ENCODE measurements at regions not wholly inside any gene's neighbourhood (a gene's known extent, or its start where the extent isn't known, plus 50 kb on each side); places are given as distances from the start of the nearest gene placed in this dataset.
"Not testable (repeated sequence)": the region's sequence is repeated elsewhere in the genome, so short reads cannot be mapped to it uniquely, and the experiment has no call there.

- peak; percentile 43 for FAIRE-seq
These were observed 124.0 kb upstream of the ZCCHC13 start for GRCh38 chrX:74179990-74180389.

- peak; percentile 41 for FAIRE-seq
These were observed 124.5 kb upstream of the ZCCHC13 start for GRCh38 chrX:74179499-74179898.

GRCh38 chrX:74179071-74179470, 124.9 kb upstream of the ZCCHC13 start:
- FAIRE-seq: no peak

- FAIRE-seq: no peak
These were observed 125.4 kb upstream of the ZCCHC13 start for GRCh38 chrX:74178536-74178935.

GRCh38 chrX:74171465-74171864, 132.5 kb upstream of the ZCCHC13 start:
- no peak for FAIRE-seq

- no peak for FAIRE-seq
These were observed 141.8 kb upstream of the ZCCHC13 start for GRCh38 chrX:74162199-74162598.

- no peak for FAIRE-seq
These were observed 143.2 kb upstream of the ZCCHC13 start for GRCh38 chrX:74160816-74161215.

- FAIRE-seq: no peak
These were observed 143.6 kb upstream of the ZCCHC13 start for GRCh38 chrX:74160358-74160757.

- FAIRE-seq: peak; percentile 33
These were observed 156.5 kb upstream of the ZCCHC13 start for GRCh38 chrX:74147439-74147838.

GRCh38 chrX:74138943-74139342, 165.0 kb upstream of the ZCCHC13 start:
- FAIRE-seq: no peak

- FAIRE-seq: peak; percentile 82
These were observed 170.7 kb upstream of the ZCCHC13 start for GRCh38 chrX:74133156-74133796.

- FAIRE-seq: no peak
These were observed 171.7 kb upstream of the ZCCHC13 start for GRCh38 chrX:74132280-74132679.

- FAIRE-seq: no peak
These were observed 184.7 kb upstream of the ZCCHC13 start for GRCh38 chrX:74119016-74119910.

- no peak for FAIRE-seq
These were observed 185.7 kb upstream of the ZCCHC13 start for GRCh38 chrX:74117962-74118902.

GRCh38 chrX:74111245-74111644, 192.7 kb upstream of the ZCCHC13 start:
- FAIRE-seq: peak; percentile 95

- FAIRE-seq: no peak
These were observed 196.3 kb upstream of the ZCCHC13 start for GRCh38 chrX:74107666-74108065.

GRCh38 chrX:74104356-74105015, 199.5 kb upstream of the ZCCHC13 start:
- FAIRE-seq: no peak

GRCh38 chrX:74098407-74098806, 205.6 kb upstream of the ZCCHC13 start:
- FAIRE-seq: not testable (repeated sequence)

GRCh38 chrX:74090049-74090448, 213.9 kb upstream of the ZCCHC13 start:
- FAIRE-seq: no peak

- no peak for FAIRE-seq
These were observed 218.2 kb upstream of the ZCCHC13 start for GRCh38 chrX:74085642-74086236.

GRCh38 chrX:74080165-74080564, 223.8 kb upstream of the ZCCHC13 start:
- no peak for FAIRE-seq

GRCh38 chrX:74065831-74066390, 213.4 kb upstream of the XIST start:
- no peak for FAIRE-seq

All from colon (tissue), 2 donors.